HEK293T (cell line): ENCODE measurements at regions not wholly inside any gene's neighbourhood (a gene's known extent, or its start where the extent isn't known, plus 50 kb on each side); places are given as distances from the start of the nearest gene placed in this dataset.
A peak's percentile ranks its signal among the peaks of the same experiment; 100 is the strongest.

Source experiments
- CTCF ChIA-PET: fragments of 350-600 bp; formaldehyde crosslinking; extraction: SDS; loops from one replicate; lab custom pipeline; 2021; ENCODE audit warnings: antibody characterized with exemption, inconsistent platforms; lab: Yijun Ruan, JAX
- POLR2A ChIA-PET: fragments of 350-600 bp; formaldehyde crosslinking; extraction: SDS; loops from one replicate; lab custom pipeline; 2020; ENCODE audit warnings: antibody characterized with exemption, inconsistent platforms; lab: Yijun Ruan, JAX
- DNase-seq: peaks from one replicate; pipeline ENCODE4 v3.0.0; 2012; ENCODE audit warnings: mixed read lengths; ENCODE audit errors: extremely low spot score
- ARNT ChIP-seq: fragments of 450-650 bp; IDR thresholded peaks from 2 replicates; pipeline ENCODE4 v1.6.1; 2017; ENCODE audit warnings: mild to moderate bottlenecking
- BHLHE40 ChIP-seq: fragments of 450-650 bp; IDR thresholded peaks from 2 replicates; pipeline ENCODE4 v1.6.1; 2016; ENCODE audit warnings: mild to moderate bottlenecking, moderate library complexity, borderline replicate concordance
- CTBP1 ChIP-seq: fragments of 450-650 bp; IDR thresholded peaks from 2 replicates; pipeline ENCODE4 v1.6.1; 2016; ENCODE audit warnings: borderline replicate concordance
- ELF4 ChIP-seq: fragments of 450-650 bp; IDR thresholded peaks from 2 replicates; pipeline ENCODE4 v1.6.1; 2017; ENCODE audit warnings: antibody characterized with exemption
- FOXA1 ChIP-seq: fragments of 450-650 bp; IDR thresholded peaks from 2 replicates; pipeline ENCODE4 v1.6.1; 2016; ENCODE audit warnings: mild to moderate bottlenecking
- FOXK2 ChIP-seq: fragments of 450-650 bp; IDR thresholded peaks from 2 replicates; pipeline ENCODE4 v1.6.1; 2016; ENCODE audit warnings: mild to moderate bottlenecking
- FOXM1 ChIP-seq: fragments of 450-650 bp; IDR thresholded peaks from 2 replicates; pipeline ENCODE4 v1.6.1; 2017; ENCODE audit warnings: mild to moderate bottlenecking, borderline replicate concordance
- HDGF ChIP-seq: fragments of 450-650 bp; IDR thresholded peaks from 2 replicates; pipeline ENCODE4 v1.6.1; 2017; ENCODE audit warnings: antibody characterized with exemption, borderline replicate concordance
- L3MBTL2 ChIP-seq: fragments of 450-650 bp; conservative IDR thresholded peaks from 2 replicates; pipeline ENCODE4 v1.6.1; 2016; ENCODE audit warnings: mild to moderate bottlenecking
- LEF1 ChIP-seq: fragments of 450-650 bp; IDR thresholded peaks from 2 replicates; pipeline ENCODE4 v1.6.1; 2017; ENCODE audit warnings: mild to moderate bottlenecking, borderline replicate concordance
- NFRKB ChIP-seq: fragments of 450-650 bp; IDR thresholded peaks from 2 replicates; pipeline ENCODE4 v1.6.1; 2016; ENCODE audit warnings: mild to moderate bottlenecking, moderate library complexity
- PKNOX1 ChIP-seq: fragments of 450-650 bp; IDR thresholded peaks from 2 replicates; pipeline ENCODE4 v1.6.1; 2016
- SP1 ChIP-seq: fragments of 450-650 bp; IDR thresholded peaks from 2 replicates; pipeline ENCODE4 v1.6.1; 2017
- SUZ12 ChIP-seq: fragments of 450-650 bp; IDR thresholded peaks from 2 replicates; pipeline ENCODE4 v1.6.1; 2016; ENCODE audit warnings: mild to moderate bottlenecking
- TARDBP ChIP-seq: fragments of 450-650 bp; IDR thresholded peaks from 2 replicates; pipeline ENCODE4 v1.6.1; 2016
- ZNF384 ChIP-seq: fragments of 450-650 bp; IDR thresholded peaks from 2 replicates; pipeline ENCODE4 v1.6.1; 2016

DNA sequence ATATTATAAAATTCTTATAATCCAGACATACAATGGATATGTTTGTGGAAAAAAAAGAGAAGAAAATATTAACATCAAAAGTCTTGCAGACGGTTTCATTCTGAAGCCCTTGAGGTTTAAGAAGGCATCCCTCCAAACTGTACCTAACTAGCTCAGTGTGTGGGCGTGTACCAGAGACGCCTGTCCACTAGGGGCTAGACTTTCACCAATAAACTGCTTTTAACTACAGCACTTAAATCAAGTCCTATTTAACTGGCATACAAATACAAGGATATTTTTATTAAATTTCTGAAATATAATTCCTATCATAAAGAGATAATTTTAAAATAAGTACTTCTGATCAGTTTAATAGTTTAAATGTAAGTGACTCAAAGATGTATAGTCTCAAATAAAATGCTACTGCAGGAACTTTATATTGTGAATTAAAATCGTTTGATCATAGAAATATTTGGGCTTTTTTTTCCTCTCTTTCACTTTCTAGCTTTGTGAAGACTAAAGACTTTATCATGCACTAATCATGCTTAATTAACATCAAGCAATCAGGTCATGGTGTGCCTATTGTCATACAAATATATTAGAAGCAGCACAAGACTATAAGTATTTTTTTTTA is 437.7 kb downstream of the SATB2 start:
- TF ChIP-seq ELF4 = no peak
- no peak for TF ChIP-seq FOXA1
- TF ChIP-seq PKNOX1 = no peak
- TF ChIP-seq L3MBTL2 = no peak
- TF ChIP-seq CTBP1 = no peak
- no peak for TF ChIP-seq NFRKB
- TF ChIP-seq BHLHE40 = no peak
- no peak for TF ChIP-seq LEF1
- no peak for TF ChIP-seq FOXM1
- TF ChIP-seq SUZ12 = no peak
- TF ChIP-seq SP1 = no peak
- TF ChIP-seq HDGF = no peak
- peak; percentile 38 for DNase-seq
- CTCF ChIA-PET = interaction anchor here (0.5 to 0.7 kb wide), 2 partner anchors 266 to 782 kb away, joined by 3 read pairs; no protein-coding TSS in a partner anchor
- POLR2A ChIA-PET = no interaction called here

DNA sequence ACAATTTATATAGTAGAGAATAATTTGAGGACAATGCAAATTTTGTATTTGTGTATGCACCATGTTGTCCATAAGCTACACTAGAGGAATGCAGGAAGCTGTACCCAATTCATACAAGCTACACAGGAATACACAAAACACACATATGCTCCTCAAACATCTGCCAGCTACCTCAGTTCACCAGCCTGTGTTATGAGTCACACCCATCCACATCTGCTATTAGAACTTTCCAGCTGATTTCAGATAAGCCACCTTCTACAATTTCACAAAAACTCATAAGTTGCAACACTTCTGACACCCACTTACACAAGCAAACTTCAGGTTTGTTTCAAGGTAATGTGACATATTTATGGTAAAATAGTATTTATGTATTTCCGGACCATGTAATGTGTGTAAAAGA is 438.9 kb downstream of the SATB2 start:
- ChIA-PET POLR2A (no interaction called here), CTCF (no interaction called here)
- no peak for TF ChIP-seq CTBP1
- TF ChIP-seq NFRKB = no peak
- TF ChIP-seq SP1 = no peak
- TF ChIP-seq SUZ12 = no peak
- TF ChIP-seq L3MBTL2 = no peak
- no peak for DNase-seq

- no peak for DNase-seq
- ChIA-PET CTCF (no interaction called here), POLR2A (no interaction called here)
- no peak for TF ChIP-seq NFRKB
- no peak for TF ChIP-seq FOXM1
- TF ChIP-seq FOXA1 = no peak
- no peak for TF ChIP-seq TARDBP
- no peak for TF ChIP-seq LEF1
- no peak for TF ChIP-seq SUZ12
- TF ChIP-seq BHLHE40 = no peak
- TF ChIP-seq ARNT = no peak
- no peak for TF ChIP-seq HDGF
- TF ChIP-seq L3MBTL2 = no peak
- TF ChIP-seq SP1 = no peak
- no peak for TF ChIP-seq PKNOX1
- TF ChIP-seq ZNF384 = no peak
- no peak for TF ChIP-seq FOXK2
- TF ChIP-seq ELF4 = no peak
- no peak for TF ChIP-seq CTBP1
Observed at GRCh38 chr2:199015072-199015471, 442.7 kb downstream of the SATB2 start.

GRCh38 chr2:199014226-199014625 is 443.5 kb downstream of the SATB2 start:
- TF ChIP-seq BHLHE40 = no peak
- no peak for TF ChIP-seq ZNF384
- no peak for TF ChIP-seq CTBP1
- TF ChIP-seq HDGF = no peak
- no peak for TF ChIP-seq FOXK2
- no peak for TF ChIP-seq FOXM1
- TF ChIP-seq NFRKB = no peak
- no peak for TF ChIP-seq TARDBP
- TF ChIP-seq L3MBTL2 = no peak
- TF ChIP-seq ELF4 = no peak
- no peak for TF ChIP-seq SUZ12
- no peak for TF ChIP-seq ARNT
- CTCF ChIA-PET = no interaction called here
- no peak for DNase-seq
- POLR2A ChIA-PET = no interaction called here

GRCh38 chr2:199011908-199012307 is 445.8 kb downstream of the SATB2 start:
- DNase-seq = no peak
- ChIA-PET CTCF (no interaction called here), POLR2A (no interaction called here)
- TF ChIP-seq TARDBP = no peak
- TF ChIP-seq L3MBTL2 = no peak
- no peak for TF ChIP-seq FOXM1
- no peak for TF ChIP-seq SUZ12
- TF ChIP-seq ZNF384 = no peak
- no peak for TF ChIP-seq SP1
- no peak for TF ChIP-seq ELF4
- no peak for TF ChIP-seq FOXK2
- no peak for TF ChIP-seq BHLHE40
- TF ChIP-seq FOXA1 = no peak
- TF ChIP-seq ARNT = no peak
- TF ChIP-seq PKNOX1 = no peak
- no peak for TF ChIP-seq CTBP1
- TF ChIP-seq NFRKB = no peak
- no peak for TF ChIP-seq LEF1
- no peak for TF ChIP-seq HDGF

- CTCF ChIA-PET = no interaction called here
- no peak for TF ChIP-seq ELF4
- no peak for DNase-seq
- POLR2A ChIA-PET = no interaction called here
Observed at GRCh38 chr2:198994678-198995077, 463.1 kb downstream of the SATB2 start.

DNA sequence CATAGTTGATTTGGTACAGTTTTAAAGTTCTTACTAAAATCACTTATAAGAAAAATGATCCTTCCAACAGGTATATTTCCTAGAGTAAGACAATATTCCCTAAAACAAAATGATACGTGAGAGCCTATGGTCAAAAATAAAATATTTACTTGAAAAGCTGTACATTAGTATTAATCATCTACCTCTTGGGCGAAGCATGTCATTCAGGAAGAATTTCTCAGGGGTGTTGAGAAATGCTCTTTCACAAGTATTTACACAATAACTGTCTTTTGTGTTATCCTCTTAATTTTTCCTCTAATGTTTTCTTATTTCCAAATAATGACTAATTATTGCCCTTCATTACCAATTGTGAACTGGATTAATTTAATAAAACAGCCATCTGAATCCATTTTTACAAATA is 466.3 kb downstream of the SATB2 start:
- DNase-seq = no peak
- CTCF ChIA-PET = no interaction called here
- POLR2A ChIA-PET = no interaction called here
- no peak for TF ChIP-seq SP1
- TF ChIP-seq LEF1 = no peak
- no peak for TF ChIP-seq HDGF
- TF ChIP-seq CTBP1 = no peak
- no peak for TF ChIP-seq FOXM1
- TF ChIP-seq ZNF384 = no peak
- no peak for TF ChIP-seq FOXA1
- TF ChIP-seq ELF4 = no peak
- TF ChIP-seq ARNT = no peak
